ENCODE measurements at regions not wholly inside any gene's neighbourhood (a gene's known extent, or its start where the extent isn't known, plus 50 kb on each side); places are given as distances from the start of the nearest gene placed in this dataset.
"Not testable (repeated sequence)": the region's sequence is repeated elsewhere in the genome, so short reads cannot be mapped to it uniquely, and the experiment has no call there.

DNA sequence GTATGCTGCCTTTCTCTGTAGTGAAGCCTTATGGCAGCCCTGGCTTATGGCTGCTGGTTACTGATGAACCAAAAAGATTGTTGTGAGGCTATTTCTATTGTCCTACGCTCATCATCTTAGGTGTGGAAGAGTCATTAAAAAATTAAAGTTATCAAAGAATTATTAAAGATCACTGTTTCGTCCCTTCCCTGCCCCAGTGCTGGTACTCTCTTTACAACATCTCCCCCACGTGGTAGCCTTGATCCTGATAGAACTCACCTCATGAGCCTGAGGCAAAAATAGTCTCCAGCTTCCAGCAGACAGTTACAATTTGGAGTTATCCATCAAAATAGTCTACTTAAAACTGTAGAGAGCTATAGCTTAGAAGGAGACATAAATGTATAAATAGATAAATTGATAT, 201.5 kb downstream of the S1PR1 start:
- Mint-ChIP-seq H3K9me3 (no peaks in the 10 kb centered on the region), H3K36me3 (ENCODE audit: insufficient read depth) (no peaks in the 10 kb centered on the region), H3K4me1 (ENCODE audit: low read depth) (no peaks in the 10 kb centered on the region), H3K27me3 (ENCODE audit: low read depth) (no peaks in the 10 kb centered on the region), H3K4me3 (no peak overlapping the region)
- no peak for ATAC-seq
- no peak for DNase-seq

DNA sequence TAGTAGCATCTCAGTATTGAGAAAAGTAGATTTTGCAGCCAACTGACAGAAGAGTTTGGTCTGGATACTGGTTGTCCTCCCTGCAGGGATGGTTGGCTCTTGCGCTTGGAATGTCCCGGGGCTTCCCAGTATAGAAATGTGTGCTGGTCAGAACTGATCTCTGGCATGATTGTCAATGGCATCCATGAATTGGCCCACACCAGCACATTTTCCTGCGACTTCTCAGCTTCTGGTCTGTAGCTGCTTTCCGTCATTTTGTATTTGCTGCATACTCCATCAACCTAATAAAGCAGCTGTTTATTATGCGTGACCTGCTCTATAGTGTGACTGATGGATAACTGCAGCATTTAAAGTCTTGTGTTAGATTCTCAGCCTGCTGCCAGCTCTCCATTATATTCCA, 203.7 kb downstream of the S1PR1 start:
- H3K4me1 Mint-ChIP-seq (ENCODE audit: low read depth) = no peaks in the 10 kb centered on the region
- no peak for DNase-seq
- H3K36me3 Mint-ChIP-seq (ENCODE audit: insufficient read depth) = no peaks in the 10 kb centered on the region
- ATAC-seq = no peak
- H3K4me3 Mint-ChIP-seq = no peak overlapping the region
- no peaks in the 10 kb centered on the region for H3K27me3 Mint-ChIP-seq (ENCODE audit: low read depth)
- H3K9me3 Mint-ChIP-seq = no peaks in the 10 kb centered on the region

DNA sequence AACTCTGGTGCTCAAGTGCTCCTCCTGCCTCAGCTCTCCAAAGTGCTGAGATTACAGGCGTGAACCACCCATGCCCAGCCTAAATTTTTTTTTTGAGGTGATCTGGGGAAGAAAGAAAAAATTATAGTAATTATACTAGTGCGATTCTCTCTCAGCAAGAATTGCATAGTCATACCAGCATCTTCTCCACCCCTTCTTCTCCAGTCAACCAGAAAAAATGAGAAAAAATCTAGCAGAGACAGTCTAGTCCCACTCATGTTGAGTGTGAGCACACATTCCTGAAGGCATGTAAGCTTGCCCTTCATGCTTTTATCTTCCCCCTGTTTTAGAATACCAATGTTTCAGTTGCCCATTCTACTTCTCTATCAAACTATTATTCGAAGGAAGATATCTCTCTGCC, 207.6 kb downstream of the S1PR1 start:
- Mint-ChIP-seq H3K4me3 (no peak overlapping the region), H3K36me3 (ENCODE audit: insufficient read depth) (no peaks in the 10 kb centered on the region), H3K9me3 (no peaks in the 10 kb centered on the region), H3K27me3 (ENCODE audit: low read depth) (peaks cover 4% of the 10 kb centered on the region), H3K4me1 (ENCODE audit: low read depth) (no peaks in the 10 kb centered on the region)
- no peak for ATAC-seq
- DNase-seq = no peak

DNA sequence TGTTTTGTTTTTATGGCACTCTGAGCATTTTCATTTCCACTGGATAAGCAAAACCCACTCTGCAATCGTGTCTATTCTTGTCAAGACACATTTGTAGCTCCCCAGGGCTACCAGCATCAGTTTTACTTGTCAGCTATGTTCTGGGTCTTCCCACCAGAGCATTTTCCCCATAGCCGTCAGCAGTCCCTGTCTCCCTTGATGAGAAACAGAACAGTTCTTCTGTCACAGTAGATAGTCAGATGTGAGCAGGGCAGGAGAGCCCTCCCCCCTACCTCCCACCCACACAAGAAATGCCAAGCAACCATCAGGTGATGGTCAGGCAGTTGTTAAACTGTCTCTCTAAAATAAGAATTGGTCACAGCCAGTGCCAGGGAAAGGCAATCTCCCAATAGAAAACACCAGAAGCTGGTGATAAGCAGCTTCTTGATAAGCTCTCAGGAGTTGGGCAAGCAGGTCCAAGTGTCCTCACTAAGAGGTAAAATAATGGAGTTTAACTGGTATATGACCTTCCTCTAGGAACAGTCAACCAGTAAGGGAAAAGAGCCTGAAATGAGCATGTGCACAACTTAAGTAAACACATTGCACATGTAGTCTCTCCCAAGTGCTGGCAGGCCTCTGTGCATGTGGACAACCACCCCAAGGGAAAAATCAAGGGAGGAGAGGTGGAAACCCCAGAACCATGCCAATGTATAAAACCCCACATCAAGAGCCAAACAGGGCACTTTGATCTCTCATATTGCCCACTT, 208.2 kb downstream of the S1PR1 start:
- H3K4me1 Mint-ChIP-seq (ENCODE audit: low read depth) = no peaks in the 10 kb centered on the region
- no peak for ATAC-seq

DNA sequence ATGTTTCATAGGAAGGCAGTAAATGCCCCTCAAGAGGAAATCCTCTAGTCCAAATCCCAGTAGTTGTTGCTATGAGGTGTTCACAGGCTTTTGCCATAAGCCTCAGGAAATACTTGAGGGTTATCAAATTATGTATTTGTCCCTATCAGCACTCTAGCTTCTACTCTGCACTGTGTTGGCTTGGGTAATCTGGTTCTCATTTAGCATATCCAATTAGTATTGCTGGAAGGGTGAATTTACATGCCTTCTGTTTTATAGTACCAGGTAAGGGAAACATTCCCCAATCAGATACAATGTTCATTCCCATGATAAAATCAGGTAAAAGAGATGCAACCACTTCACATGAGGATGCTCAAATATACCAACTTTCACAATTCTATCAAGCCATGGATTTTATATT, 211.2 kb downstream of the S1PR1 start:
- DNase-seq (no peak), ATAC-seq (no peak)
- H3K4me3 Mint-ChIP-seq = no peak overlapping the region
- H3K36me3 Mint-ChIP-seq (ENCODE audit: insufficient read depth) = no peaks in the 10 kb centered on the region
- no peaks in the 10 kb centered on the region for H3K9me3 Mint-ChIP-seq
- H3K27me3 Mint-ChIP-seq (ENCODE audit: low read depth) = peaks cover 4% of the 10 kb centered on the region
- H3K4me1 Mint-ChIP-seq (ENCODE audit: low read depth) = peaks cover 18% of the 10 kb centered on the region

More for the DNA sequence above, 208.2 kb downstream of the S1PR1 start:
- Mint-ChIP-seq H3K9me3 (no peaks in the 10 kb centered on the region), H3K36me3 (ENCODE audit: insufficient read depth) (no peaks in the 10 kb centered on the region), H3K4me3 (no peak overlapping the region), H3K27me3 (ENCODE audit: low read depth) (peaks cover 4% of the 10 kb centered on the region)
- DNase-seq = no peak

DNA sequence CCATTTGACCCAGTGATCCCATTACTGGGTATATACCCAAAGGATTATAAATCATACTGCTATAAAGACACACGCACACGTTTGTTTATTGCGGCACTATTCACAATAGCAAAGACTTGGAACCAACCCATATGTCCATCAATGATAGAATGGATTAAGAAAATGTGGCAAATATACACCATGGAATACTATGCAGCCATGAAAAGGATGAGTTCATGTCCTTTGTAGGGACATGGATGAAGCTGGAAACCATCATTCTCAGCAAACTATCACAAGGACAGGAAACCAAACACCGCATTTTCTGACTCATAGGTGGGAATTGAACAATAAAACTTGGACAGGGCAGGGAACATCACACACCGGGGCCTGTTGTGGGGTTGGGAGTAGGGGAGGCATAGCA, 213.9 kb downstream of the S1PR1 start:
- peaks cover 32% of the 10 kb centered on the region for H3K4me1 Mint-ChIP-seq (ENCODE audit: low read depth)
- not testable (repeated sequence) for DNase-seq; ATAC-seq; H3K36me3 Mint-ChIP-seq (ENCODE audit: insufficient read depth); H3K9me3 Mint-ChIP-seq; H3K4me3 Mint-ChIP-seq; H3K27me3 Mint-ChIP-seq (ENCODE audit: low read depth)

DNA sequence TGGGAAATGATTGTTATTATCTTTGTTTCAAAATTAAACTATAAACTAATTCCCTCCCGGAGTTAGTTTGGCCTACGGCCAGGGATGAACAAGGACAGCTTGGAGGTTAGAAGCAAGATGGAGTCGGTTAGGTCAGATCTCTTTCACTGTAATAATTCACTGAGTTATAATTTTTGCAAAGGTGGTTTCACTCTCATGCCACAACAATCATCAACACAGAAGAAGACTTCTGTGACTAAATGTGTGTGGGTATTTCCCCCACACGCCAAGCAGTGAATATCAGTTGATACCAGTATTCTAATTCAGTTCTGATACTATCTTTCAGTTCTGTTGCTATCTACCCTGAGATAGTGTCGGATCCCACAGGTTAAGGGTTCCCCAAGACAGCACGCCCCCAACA, 215.1 kb downstream of the S1PR1 start:
- Mint-ChIP-seq H3K4me3 (no peak overlapping the region), H3K4me1 (ENCODE audit: low read depth) (peaks cover 32% of the 10 kb centered on the region), H3K9me3 (no peaks in the 10 kb centered on the region), H3K27me3 (ENCODE audit: low read depth) (peaks cover 6% of the 10 kb centered on the region), H3K36me3 (ENCODE audit: insufficient read depth) (no peaks in the 10 kb centered on the region)
- DNase-seq (no peak), ATAC-seq (peak; percentile 96)

DNA sequence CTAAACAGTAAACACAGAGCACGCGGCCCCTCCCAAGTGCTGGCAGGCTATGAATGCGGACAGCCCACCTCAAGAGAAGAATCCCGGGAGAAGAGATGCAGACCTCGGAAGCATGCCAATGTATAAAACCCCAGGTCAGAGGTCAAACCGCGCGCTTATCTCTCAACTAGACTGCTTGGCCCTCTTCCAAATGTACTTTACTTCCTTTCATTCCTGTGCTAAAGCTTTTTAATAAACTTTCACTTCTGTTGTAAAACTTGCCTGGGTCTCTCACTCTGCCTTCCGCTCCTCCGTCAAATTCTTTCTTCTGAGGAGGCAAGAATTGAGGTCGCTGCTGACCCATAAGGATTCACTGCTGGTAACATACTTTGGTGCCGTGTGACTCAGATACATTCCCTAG, 216.0 kb downstream of the S1PR1 start:
- DNase-seq (no peak), ATAC-seq (no peak)
- Mint-ChIP-seq H3K4me3 (no peak overlapping the region), H3K27me3 (ENCODE audit: low read depth) (peaks cover 2% of the 10 kb centered on the region), H3K4me1 (ENCODE audit: low read depth) (peaks cover 32% of the 10 kb centered on the region), H3K36me3 (ENCODE audit: insufficient read depth) (no peaks in the 10 kb centered on the region), H3K9me3 (no peaks in the 10 kb centered on the region)

DNA sequence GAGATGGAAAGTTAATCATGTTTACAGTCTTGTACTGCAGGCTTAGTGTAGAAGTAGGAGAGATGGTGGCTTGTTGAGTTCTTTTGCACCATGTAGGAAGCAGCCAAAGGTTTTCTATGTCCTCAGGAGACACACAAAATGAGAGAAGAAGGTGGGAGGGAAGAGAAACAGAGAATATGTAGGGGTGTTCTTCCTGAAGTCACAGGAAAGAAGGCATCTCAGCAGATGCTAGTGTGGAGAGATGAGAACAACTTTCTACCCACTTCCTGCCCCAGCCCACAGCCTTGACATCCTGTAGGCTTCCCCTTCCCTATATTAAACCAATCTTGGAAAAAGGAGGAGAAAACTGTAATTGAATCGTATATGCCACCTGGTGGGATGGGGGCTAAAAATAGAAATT, 217.0 kb downstream of the S1PR1 start:
- Mint-ChIP-seq H3K4me1 (ENCODE audit: low read depth) (peaks cover 32% of the 10 kb centered on the region), H3K4me3 (no peak overlapping the region)
- peak in 1 of 2 donors; percentile 8 for ATAC-seq

DNA sequence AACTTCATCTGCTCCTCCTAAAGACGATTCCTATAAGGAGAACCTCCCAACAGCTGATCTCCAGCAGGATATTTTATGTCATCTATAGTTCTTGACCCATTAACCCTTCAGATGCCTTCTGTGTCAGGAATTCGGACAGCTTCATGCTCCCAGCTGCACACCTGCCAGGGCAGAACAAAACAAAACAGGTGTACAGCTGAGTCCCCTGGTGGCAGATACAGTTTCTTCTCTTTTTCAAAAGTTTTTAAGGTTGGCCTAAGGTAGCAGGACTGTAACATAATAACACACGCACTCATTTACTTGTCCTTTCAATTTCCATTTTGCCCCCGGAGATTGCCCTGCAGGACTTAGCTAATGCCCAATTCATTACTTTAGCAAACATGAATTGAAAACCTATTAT, 218.3 kb downstream of the S1PR1 start:
- no peaks in the 10 kb centered on the region for H3K9me3 Mint-ChIP-seq
- H3K36me3 Mint-ChIP-seq (ENCODE audit: insufficient read depth) = no peaks in the 10 kb centered on the region
- ATAC-seq = no peak
- peaks cover 32% of the 10 kb centered on the region for H3K4me1 Mint-ChIP-seq (ENCODE audit: low read depth)
- H3K27me3 Mint-ChIP-seq (ENCODE audit: low read depth) = peaks cover 2% of the 10 kb centered on the region
- DNase-seq = no peak
- no peak overlapping the region for H3K4me3 Mint-ChIP-seq

More for the DNA sequence above, 217.0 kb downstream of the S1PR1 start:
- Mint-ChIP-seq H3K36me3 (ENCODE audit: insufficient read depth) (no peaks in the 10 kb centered on the region), H3K27me3 (ENCODE audit: low read depth) (peaks cover 2% of the 10 kb centered on the region), H3K9me3 (no peaks in the 10 kb centered on the region)
- no peak for DNase-seq

DNA sequence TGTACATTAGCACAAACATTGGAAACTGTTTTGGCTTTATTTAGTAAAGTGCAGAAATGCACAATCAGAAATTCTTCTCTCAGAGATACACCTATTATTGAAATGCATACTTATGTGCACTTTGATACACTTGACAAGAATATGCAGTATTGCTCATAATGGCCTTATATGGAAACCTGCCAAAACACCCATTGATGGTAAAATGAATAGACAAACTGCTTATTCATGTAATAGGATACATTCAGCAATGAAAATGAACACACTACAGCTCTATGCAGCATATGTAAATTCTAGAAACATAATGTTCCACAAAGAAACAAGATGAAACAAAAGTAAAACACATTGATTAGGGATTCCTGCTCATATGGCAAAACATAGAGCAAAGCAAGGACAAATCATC, 223.9 kb downstream of the S1PR1 start:
- Mint-ChIP-seq H3K27me3 (ENCODE audit: low read depth) (peaks cover 2% of the 10 kb centered on the region), H3K4me1 (ENCODE audit: low read depth) (no peaks in the 10 kb centered on the region), H3K9me3 (peaks cover 4% of the 10 kb centered on the region), H3K4me3 (no peak overlapping the region), H3K36me3 (ENCODE audit: insufficient read depth) (no peaks in the 10 kb centered on the region)
- DNase-seq = no peak
- no peak for ATAC-seq

DNA sequence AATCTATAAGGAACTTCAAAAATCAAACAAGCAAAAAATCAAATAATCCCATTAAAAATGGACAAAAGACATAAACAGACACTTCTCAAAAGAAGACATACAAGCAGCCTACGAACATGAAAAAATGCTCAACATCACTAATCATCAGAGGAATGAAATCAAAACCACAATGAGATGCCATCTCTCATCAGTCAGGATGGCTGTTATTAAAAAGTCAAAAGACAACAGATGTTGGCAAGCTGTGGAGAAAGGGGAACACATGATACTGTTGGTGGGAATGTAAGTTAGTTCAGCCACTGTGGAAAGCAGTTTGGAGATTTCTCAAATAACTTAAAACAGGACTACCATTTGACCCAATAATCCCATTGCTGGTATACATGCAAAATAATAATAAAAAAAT, 226.4 kb downstream of the S1PR1 start:
- no peak for DNase-seq
- H3K4me3 Mint-ChIP-seq = no peak overlapping the region
- no peaks in the 10 kb centered on the region for H3K36me3 Mint-ChIP-seq (ENCODE audit: insufficient read depth)
- H3K4me1 Mint-ChIP-seq (ENCODE audit: low read depth) = no peaks in the 10 kb centered on the region
- peaks cover 4% of the 10 kb centered on the region for H3K9me3 Mint-ChIP-seq
- no peaks in the 10 kb centered on the region for H3K27me3 Mint-ChIP-seq (ENCODE audit: low read depth)
- no peak for ATAC-seq

DNA sequence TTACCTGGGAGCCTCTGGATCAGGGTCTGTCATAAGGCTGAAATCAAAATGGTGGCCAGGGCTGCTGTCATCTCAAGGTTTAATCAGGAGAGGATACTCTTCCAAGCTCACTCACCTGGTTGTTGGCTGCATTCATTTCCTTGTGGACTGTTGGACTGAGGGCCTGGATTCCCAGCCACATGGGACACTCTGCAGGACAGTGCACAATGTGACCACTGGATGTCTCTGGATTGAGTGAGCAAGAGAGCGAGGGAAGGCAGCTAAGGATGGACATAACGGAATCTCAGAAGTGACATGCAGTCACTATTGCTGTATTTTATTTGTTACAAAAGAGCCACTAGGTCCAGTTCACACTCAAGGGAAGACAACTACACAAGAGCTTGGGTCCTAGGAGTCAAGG, 229.1 kb downstream of the S1PR1 start:
- Mint-ChIP-seq H3K27me3 (ENCODE audit: low read depth) (no peaks in the 10 kb centered on the region), H3K9me3 (peaks cover 4% of the 10 kb centered on the region), H3K4me3 (no peak overlapping the region), H3K4me1 (ENCODE audit: low read depth) (no peaks in the 10 kb centered on the region), H3K36me3 (ENCODE audit: insufficient read depth) (peaks cover 2% of the 10 kb centered on the region)
- ATAC-seq (no peak), DNase-seq (no peak)

DNA sequence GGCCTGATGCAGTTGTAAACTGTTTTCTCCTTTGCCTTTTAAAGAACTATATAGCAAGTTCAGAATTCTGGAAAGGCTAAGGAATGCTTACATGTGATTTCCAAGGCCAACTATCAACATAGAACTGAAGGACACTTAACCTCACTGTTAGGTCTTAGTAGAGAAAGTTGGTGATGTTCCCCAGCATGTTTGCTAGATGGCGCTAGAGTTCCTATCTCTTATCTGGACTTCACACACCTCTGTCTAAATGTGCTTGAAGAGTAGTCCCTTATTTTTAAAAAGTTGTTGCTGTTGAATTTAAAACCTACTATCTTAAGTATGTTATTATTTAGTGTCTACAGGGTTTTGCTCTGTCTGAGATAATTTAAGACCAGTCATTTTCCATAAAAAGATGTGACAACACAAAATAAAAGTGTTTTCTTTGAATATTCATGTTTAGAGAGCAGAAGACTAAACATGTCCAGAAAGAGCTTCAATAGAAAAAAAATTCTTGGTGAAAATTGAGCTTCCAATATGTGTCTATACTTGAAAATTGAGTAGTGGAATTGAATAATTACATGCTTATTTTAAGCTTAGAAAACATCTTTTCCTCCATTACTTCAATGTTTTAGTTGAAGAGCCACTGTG, 237.3 kb downstream of the S1PR1 start:
- Mint-ChIP-seq H3K36me3 (ENCODE audit: insufficient read depth) (peaks cover 2% of the 10 kb centered on the region), H3K27me3 (ENCODE audit: low read depth) (peaks cover 3% of the 10 kb centered on the region), H3K4me3 (no peak overlapping the region), H3K4me1 (ENCODE audit: low read depth) (peaks cover 2% of the 10 kb centered on the region), H3K9me3 (peaks cover 5% of the 10 kb centered on the region)
- no peak for DNase-seq
- ATAC-seq = no peak

DNA sequence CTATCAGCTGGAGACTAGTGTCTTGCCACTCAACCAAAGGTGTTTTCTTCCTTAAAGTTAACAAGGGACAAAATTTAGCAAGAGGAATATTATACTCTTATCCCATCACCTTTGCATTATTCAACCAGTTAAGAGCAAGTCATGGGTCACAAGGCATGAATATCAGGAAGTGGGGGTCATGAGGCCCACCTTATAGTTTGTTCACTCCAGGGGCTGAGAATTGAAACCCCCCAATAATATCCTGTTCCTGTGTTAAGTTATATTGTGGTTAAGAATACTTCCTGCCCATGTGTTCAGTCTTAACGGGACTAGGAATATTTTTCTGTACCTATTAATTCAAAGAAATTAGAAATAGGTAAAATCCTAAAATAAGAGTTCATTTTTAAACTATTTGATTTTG, 239.7 kb downstream of the S1PR1 start:
- ATAC-seq (no peak), DNase-seq (no peak)
- Mint-ChIP-seq H3K27me3 (ENCODE audit: low read depth) (peaks cover 3% of the 10 kb centered on the region), H3K36me3 (ENCODE audit: insufficient read depth) (no peaks in the 10 kb centered on the region), H3K9me3 (peaks cover 2% of the 10 kb centered on the region), H3K4me3 (no peak overlapping the region), H3K4me1 (ENCODE audit: low read depth) (peaks cover 2% of the 10 kb centered on the region)
